ENCODE measurements at regions not wholly inside any gene's neighbourhood (a gene's known extent, or its start where the extent isn't known, plus 50 kb on each side); places are given as distances from the start of the nearest gene placed in this dataset.

GRCh38 chr3:118347396-118348168 lies 687.1 kb downstream of the IGSF11 start:
- peak; percentile 64 for TF ChIP-seq ISL1 (CRISPR knock-in tag; IDR thresholded peaks at IDR 0.05)
- TF ChIP-seq TCF4 (CRISPR knock-in tag; IDR thresholded peaks at IDR 0.05; ENCODE audit: borderline replicate concordance): peak; percentile 86
- TF ChIP-seq ZFP30 (CRISPR knock-in tag; IDR thresholded peaks at IDR 0.05): no peak
- no peak for TF ChIP-seq SNAI2 (CRISPR knock-in tag; IDR thresholded peaks at IDR 0.05)
- no peak for ATAC-seq

GRCh38 chr3:118348169-118348557 lies 686.5 kb downstream of the IGSF11 start:
- ATAC-seq: no peak
- TF ChIP-seq GLIS3 (CRISPR knock-in tag; IDR thresholded peaks at IDR 0.05) (no peak), OSR1 (CRISPR knock-in tag; IDR thresholded peaks at IDR 0.05) (no peak), TOX (CRISPR knock-in tag; IDR thresholded peaks at IDR 0.05; ENCODE audit: borderline replicate concordance) (no peak), ISL1 (CRISPR knock-in tag; IDR thresholded peaks at IDR 0.05) (peak; percentile 0), TSHZ2 (CRISPR knock-in tag; IDR thresholded peaks at IDR 0.05) (no peak)

- no peak for TF ChIP-seq GLIS3 (CRISPR knock-in tag; IDR thresholded peaks at IDR 0.05)
- no peak for ATAC-seq
These were observed 680.1 kb downstream of the IGSF11 start for GRCh38 chr3:118354556-118354955.

- ATAC-seq: no peak
These were observed 664.7 kb downstream of the IGSF11 start for GRCh38 chr3:118369892-118370491.

GRCh38 chr3:118380576-118380975 lies 654.1 kb downstream of the IGSF11 start:
- TF ChIP-seq BACH2 (CRISPR knock-in tag; IDR thresholded peaks at IDR 0.05; ENCODE audit: borderline replicate concordance) (no peak), TSHZ2 (CRISPR knock-in tag; IDR thresholded peaks at IDR 0.05) (no peak), ZNF565 (CRISPR knock-in tag; conservative IDR thresholded peaks at IDR 0.05; ENCODE audit: low read depth) (no peak), CSDC2 (CRISPR knock-in tag; IDR thresholded peaks at IDR 0.05) (no peak)
- no peak for ATAC-seq

More at GRCh38 chr3:118369892-118370491, 664.7 kb downstream of the IGSF11 start:
- TF ChIP-seq ZC3H10 (CRISPR knock-in tag; IDR thresholded peaks at IDR 0.05): no peak

GRCh38 chr3:118396491-118396890 lies 638.2 kb downstream of the IGSF11 start:
- no peak for TF ChIP-seq SNAI2 (CRISPR knock-in tag; IDR thresholded peaks at IDR 0.05)
- TF ChIP-seq OSR1 (CRISPR knock-in tag; IDR thresholded peaks at IDR 0.05): no peak
- TF ChIP-seq CSDC2 (CRISPR knock-in tag; IDR thresholded peaks at IDR 0.05): no peak
- no peak for TF ChIP-seq ZNF8 (CRISPR knock-in tag; IDR thresholded peaks at IDR 0.05)
- TF ChIP-seq BACH2 (CRISPR knock-in tag; IDR thresholded peaks at IDR 0.05; ENCODE audit: borderline replicate concordance): no peak
- TF ChIP-seq POU6F1 (CRISPR knock-in tag; IDR thresholded peaks at IDR 0.05; ENCODE audit: borderline replicate concordance, low read depth): no peak
- TF ChIP-seq ZNF565 (CRISPR knock-in tag; conservative IDR thresholded peaks at IDR 0.05; ENCODE audit: low read depth): no peak
- TF ChIP-seq ZFP30 (CRISPR knock-in tag; IDR thresholded peaks at IDR 0.05): no peak
- no peak for TF ChIP-seq TOX (CRISPR knock-in tag; IDR thresholded peaks at IDR 0.05; ENCODE audit: borderline replicate concordance)
- TF ChIP-seq GLIS3 (CRISPR knock-in tag; IDR thresholded peaks at IDR 0.05): no peak
- TF ChIP-seq ESRRG (CRISPR knock-in tag; IDR thresholded peaks at IDR 0.05): no peak
- no peak for TF ChIP-seq CREB5 (CRISPR knock-in tag; IDR thresholded peaks at IDR 0.05; ENCODE audit: low read depth)
- no peak for TF ChIP-seq RARB (CRISPR knock-in tag; IDR thresholded peaks at IDR 0.05)
- TF ChIP-seq ISL1 (CRISPR knock-in tag; IDR thresholded peaks at IDR 0.05): no peak
- no peak for TF ChIP-seq ARNTL (CRISPR knock-in tag; IDR thresholded peaks at IDR 0.05; ENCODE audit: borderline replicate concordance, low read depth)
- no peak for TF ChIP-seq PPARA (CRISPR knock-in tag; IDR thresholded peaks at IDR 0.05; ENCODE audit: borderline replicate concordance)
- no peak for ATAC-seq

Measured in SK-N-SH treated with all-trans-retinoic acid at 6 μM for 48 hours (cell line).